Fibroblast of mammary gland (primary cell): ENCODE measurements at regions not wholly inside any gene's neighbourhood (a gene's known extent, or its start where the extent isn't known, plus 50 kb on each side); places are given as distances from the start of the nearest gene placed in this dataset.
"Not testable (repeated sequence)": the region's sequence is repeated elsewhere in the genome, so short reads cannot be mapped to it uniquely, and the experiment has no call there.

Experiments
- DNase-seq: peaks from one replicate; pipeline ENCODE4 v3.0.0-alpha.2; 2010; ENCODE audit warnings: low read depth
- H3K4me3 ChIP-seq: 2 replicates; pipeline ENCODE4 v1.5.1; 2011; ENCODE audit warnings: low read depth, mild to moderate bottlenecking, low read length, moderate library complexity; ENCODE audit not compliant: control insufficient read depth
- TF ChIP-seq, protein P1 (sequence below): conservative IDR thresholded peaks from 2 replicates; pipeline ENCODE4 v1.5.1; 2011; ENCODE audit warnings: low read depth, low read length, inconsistent platforms; ENCODE audit not compliant: control insufficient read depth, insufficient read depth

DNA sequence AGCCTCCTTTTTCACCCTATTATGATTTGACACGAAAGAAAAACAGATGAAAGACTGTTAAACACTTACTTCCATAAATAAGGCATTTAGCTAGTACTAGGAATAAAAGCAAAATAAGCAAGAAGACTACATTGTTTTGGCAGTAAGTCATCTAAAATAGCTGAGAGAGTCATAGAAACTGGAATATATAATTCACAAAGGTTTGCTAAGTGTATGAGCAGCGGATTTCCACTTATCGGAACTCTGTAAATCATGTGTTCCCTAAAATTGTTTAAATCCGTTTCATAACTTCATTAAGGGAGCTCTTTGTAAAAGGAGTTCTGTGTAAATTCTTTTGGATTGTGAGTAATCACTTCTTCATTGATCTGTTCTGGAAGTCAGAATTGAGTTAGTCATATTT lies 202.5 kb upstream of the CBLB start:
- TF ChIP-seq, protein P1, sequence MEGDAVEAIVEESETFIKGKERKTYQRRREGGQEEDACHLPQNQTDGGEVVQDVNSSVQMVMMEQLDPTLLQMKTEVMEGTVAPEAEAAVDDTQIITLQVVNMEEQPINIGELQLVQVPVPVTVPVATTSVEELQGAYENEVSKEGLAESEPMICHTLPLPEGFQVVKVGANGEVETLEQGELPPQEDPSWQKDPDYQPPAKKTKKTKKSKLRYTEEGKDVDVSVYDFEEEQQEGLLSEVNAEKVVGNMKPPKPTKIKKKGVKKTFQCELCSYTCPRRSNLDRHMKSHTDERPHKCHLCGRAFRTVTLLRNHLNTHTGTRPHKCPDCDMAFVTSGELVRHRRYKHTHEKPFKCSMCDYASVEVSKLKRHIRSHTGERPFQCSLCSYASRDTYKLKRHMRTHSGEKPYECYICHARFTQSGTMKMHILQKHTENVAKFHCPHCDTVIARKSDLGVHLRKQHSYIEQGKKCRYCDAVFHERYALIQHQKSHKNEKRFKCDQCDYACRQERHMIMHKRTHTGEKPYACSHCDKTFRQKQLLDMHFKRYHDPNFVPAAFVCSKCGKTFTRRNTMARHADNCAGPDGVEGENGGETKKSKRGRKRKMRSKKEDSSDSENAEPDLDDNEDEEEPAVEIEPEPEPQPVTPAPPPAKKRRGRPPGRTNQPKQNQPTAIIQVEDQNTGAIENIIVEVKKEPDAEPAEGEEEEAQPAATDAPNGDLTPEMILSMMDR: no peak
- DNase-seq: no peak

DNA sequence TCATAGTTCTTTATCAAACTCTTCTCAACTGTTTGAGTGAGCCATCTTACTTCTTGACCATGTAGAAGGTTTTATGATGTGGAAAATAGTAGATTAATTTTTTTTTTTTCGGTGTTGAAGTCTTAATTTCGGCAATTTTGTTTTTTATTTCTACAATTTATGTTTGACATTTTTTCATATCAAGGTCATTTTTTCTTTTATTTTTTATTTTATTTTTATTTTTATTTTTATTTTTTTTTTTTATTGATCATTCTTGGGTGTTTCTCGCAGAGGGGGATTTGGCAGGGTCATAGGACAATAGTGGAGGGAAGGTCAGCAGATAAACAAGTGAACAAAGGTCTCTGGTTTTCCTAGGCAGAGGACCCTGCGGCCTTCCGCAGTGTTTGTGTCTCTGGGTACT lies 203.8 kb upstream of the CBLB start:
- not testable (repeated sequence) for H3K4me3 ChIP-seq, DNase-seq

More for the DNA sequence above, 202.5 kb upstream of the CBLB start:
- H3K4me3 ChIP-seq: no peak overlapping the region

DNA sequence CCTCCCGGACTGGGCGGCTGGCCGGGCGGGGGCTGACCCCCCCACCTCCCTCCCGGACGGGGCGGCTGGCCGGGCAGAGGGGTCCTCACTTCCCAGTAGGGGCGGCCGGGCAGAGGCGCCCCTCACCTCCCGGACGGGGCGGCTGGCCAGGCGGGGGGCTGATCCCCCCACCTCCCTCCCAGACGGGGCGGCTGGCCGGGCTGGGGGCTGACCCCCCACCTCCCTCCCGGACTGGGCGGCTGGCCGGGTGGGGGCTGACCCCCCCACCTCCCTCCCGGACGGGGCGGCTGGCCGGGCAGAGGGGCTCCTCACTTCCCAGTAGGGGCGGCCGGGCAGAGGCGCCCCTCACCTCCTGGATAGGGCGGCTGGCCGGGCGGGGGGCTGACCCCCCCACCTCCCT lies 205.0 kb upstream of the CBLB start:
- H3K4me3 ChIP-seq, DNase-seq: not testable (repeated sequence)

DNA sequence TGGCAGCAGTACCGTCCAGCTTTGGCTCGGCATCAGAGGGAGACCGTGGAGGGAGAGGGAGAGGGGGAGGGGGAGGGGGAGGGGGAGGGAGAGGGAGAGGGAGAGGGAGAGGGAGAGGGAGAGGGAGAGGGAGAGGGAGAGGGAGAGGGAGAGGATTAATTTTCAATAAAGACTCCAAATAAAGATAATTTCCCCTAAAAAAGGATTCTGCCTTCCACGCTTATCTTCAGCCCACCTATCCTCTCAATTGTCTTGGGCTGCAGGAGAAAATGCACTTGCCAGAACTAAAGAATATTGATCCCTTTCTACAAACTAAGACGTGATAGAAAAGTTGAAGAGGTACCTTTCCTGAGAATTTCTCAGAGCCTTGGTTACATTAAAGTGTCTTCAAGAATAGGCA lies 206.9 kb upstream of the CBLB start:
- H3K4me3 ChIP-seq, DNase-seq: not testable (repeated sequence)

DNA sequence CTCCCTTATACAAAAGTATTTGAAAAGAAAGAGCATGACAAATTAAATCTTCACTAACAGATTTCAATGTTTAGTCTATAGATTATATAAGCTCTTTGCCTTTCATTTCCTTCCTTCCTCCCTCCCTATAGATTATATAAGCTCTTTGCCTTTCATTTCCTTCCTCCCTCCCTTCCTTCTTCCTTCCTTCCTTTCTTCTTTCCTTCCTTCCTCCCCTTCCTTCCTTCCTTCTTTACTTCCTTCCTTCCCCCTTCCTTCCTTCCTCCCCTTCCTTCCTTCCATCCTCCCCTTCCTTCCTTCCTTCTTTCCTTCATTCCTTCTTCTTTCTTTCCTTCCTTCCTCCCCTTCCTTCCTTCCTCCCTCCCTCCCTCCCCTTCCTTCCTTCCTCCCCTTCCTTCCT lies 209.8 kb upstream of the CBLB start:
- DNase-seq: no peak
- H3K4me3 ChIP-seq: no peak overlapping the region
- TF ChIP-seq, protein P1: no peak

DNA sequence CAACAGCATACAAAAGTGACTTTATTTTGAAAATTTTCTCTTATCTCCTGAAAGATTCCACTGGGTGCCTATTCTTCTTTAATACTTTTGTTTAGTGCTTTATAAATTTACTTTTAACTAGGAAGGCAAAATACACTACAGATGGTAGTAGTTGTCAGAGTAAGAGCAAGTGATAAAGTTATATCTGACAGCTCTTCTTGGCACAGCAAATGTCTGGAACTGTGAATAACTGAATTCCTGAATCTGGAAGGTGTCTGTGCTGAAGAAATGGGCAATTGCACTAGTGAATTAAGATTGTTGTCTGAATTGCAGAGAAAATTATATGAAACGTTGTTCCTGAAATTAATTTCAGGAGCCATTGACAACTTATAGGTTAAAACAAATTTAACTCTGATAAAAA lies 213.8 kb upstream of the CBLB start:
- H3K4me3 ChIP-seq: no peak overlapping the region
- DNase-seq: no peak
- TF ChIP-seq, protein P1: no peak

DNA sequence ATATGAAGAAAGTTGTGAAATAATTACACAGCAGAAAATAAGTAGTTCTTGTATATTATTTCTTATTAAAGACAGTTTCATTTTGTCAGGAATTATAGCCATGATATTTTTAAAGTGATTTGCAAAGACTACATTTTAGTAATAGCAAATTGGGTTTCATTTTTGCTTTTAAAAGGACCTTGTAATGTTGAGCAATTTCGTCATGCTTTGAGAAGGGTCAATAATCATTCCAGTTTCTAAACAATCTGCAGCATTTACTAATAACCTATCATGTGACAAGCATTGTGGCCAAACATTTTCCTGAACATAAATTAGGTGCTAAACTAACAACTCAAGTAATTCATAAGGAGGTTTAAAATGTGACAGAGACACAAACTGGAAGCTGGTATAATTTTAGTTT lies 214.4 kb upstream of the CBLB start:
- no peak overlapping the region for H3K4me3 ChIP-seq
- TF ChIP-seq, protein P1: no peak
- DNase-seq: no peak

DNA sequence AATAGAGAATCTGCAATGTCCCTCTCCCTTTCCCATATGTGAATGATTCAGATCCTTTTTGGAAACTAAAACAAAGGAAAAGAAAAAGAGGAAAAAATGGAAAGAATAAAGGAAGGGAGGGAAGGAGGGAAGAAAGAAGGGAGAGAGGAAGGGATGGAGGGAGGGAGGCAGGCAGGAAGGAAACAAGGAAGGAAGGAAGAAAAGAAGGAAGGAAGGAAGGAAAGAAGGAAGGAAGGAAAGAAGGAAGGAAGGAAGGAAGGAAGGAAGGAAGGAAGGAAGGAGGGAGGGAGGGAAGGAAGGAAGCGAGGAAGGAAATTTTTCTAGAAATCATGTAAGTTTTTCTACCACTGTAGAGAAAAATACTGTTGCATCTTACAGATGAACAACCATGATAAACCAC lies 215.0 kb upstream of the CBLB start:
- TF ChIP-seq, protein P1: no peak
- DNase-seq: no peak
- no peak overlapping the region for H3K4me3 ChIP-seq

DNA sequence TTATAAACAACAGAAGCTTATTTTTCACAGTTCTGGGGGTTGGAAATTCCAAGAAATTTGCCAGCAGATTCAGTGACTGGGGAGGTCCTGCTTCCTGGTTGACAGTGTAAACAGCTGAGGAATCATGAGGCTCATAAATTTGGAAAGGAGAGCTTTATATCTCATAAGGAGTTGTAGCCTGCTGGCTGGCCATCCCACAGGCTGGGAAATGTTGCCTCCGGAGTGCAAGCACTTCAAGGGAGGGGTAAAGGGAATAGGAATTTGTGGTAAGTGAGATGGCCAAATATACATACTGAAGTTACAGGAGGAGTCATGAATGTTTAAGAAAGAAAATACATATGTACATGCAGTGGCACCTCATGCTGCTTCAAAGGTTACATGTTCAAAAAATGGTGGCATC lies 217.2 kb upstream of the CBLB start:
- H3K4me3 ChIP-seq: no peak overlapping the region
- DNase-seq: no peak
- TF ChIP-seq, protein P1: no peak
